ENCODE measurements at regions not wholly inside any gene's neighbourhood (a gene's known extent, or its start where the extent isn't known, plus 50 kb on each side); places are given as distances from the start of the nearest gene placed in this dataset.

DNA sequence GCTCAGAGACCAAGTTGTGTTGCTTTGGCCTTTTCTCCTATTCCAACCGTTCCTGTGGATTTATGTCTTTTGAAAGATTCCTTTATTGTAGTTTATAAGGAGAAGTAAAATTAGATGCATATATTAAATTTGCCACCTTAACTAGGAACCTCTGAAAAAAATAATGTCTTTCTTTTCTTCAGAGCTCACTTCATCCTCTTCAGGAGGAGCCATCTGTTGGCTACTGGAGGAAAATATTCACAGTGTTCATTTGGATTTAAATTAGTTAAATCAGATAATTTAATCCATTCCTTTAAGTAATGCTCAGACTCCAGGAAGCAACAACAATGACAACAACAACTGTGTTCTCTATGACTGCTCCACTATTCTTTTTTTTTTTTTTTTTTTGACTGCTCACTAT lies 164.0 kb downstream of the FASLG start:
- H2AFZ ChIP-seq (ENCODE audit: low read length), result no peak overlapping the region
- H3K4me1 ChIP-seq (replicated peaks in 1 of 4; ENCODE audit: control insufficient read depth in 3 of 4, insufficient read depth in 4 of 4, low read length in 3 of 4), result peaks cover 0 to 2% (median 0%) of the 10 kb centered on the region in 4 experiments; a peak in 1 of 7 replicates
- CTCF ChIA-PET (ENCODE audit: partially characterized antibody), result interaction anchor here (0.6 to 11.1 kb wide), 4 partner anchors 11 to 378 kb away, joined by 3 to 150 read pairs (median 4); no protein-coding TSS in a partner anchor
- WGBS, 2 experiments (ENCODE audit: extremely low coverage in 1 of 2, insufficient coverage in 1 of 2, insufficient read length in 1 of 2, insufficient replicate concordance in 2 of 2, low coverage in 1 of 2, low lambda C conversion rate in 2 of 2, missing lambda C conversion rate in 1 of 2), result 100% methylated on average over 1 of the region's 1 CpG; no CpG with 5 or more reads in 1 of the 2 experiments
- no peak overlapping the region for H4K91ac ChIP-seq (replicated peaks; ENCODE audit: insufficient read length, low read length)
- FAIRE-seq (no peak), DNase-seq (ENCODE audit: low read depth in 1 of 2, low spot score in 2 of 2) (no peak)
- H3K14ac ChIP-seq (ENCODE audit: insufficient read length), result no peak overlapping the region
- H3K27ac ChIP-seq (ENCODE audit: low read depth, low read length), result no peak overlapping the region
- H4K8ac ChIP-seq (ENCODE audit: extremely low read depth, insufficient read depth, low read length), result no peak overlapping the region
- no peak overlapping the region for H2BK120ac ChIP-seq (replicated peaks; ENCODE audit: low read depth, low read length)
- no peaks in the 10 kb centered on the region for H3K9me3 ChIP-seq (ENCODE audit: insufficient read depth in 2 of 2, low read depth in 1 of 2, low read length in 1 of 2)
- POLR2A ChIA-PET (ENCODE audit: partially characterized antibody), result no interaction called here
- no peak overlapping the region for H3K56ac ChIP-seq (replicated peaks; ENCODE audit: insufficient read length, low read depth, low read length)
- no peaks in the 10 kb centered on the region for H3K79me2 ChIP-seq (ENCODE audit: control insufficient read depth in 1 of 2, insufficient read depth in 2 of 2, low read length in 2 of 2)
- H3K23ac ChIP-seq (ENCODE audit: insufficient read length), result no peak overlapping the region
- no peak overlapping the region for H2AK5ac ChIP-seq (ENCODE audit: low read depth, low read length)
- H4K20me1 ChIP-seq (replicated peaks in 1 of 2; ENCODE audit: control insufficient read depth in 1 of 2, insufficient read depth in 2 of 2, low read length in 2 of 2), result no peaks in the 10 kb centered on the region
- no peak overlapping the region for H2BK12ac ChIP-seq (ENCODE audit: low read depth, low read length)
- no peak overlapping the region for H3K18ac ChIP-seq (ENCODE audit: extremely low read depth, low read length)
- no peak overlapping the region for H3K9ac ChIP-seq (replicated peaks in 1 of 4; ENCODE audit: extremely low read depth in 1 of 4, low read depth in 3 of 4, low read length in 3 of 4)
- H3K27me3 ChIP-seq (replicated peaks in 1 of 4; ENCODE audit: control insufficient read depth in 3 of 4, extremely low read depth in 1 of 4, insufficient read depth in 3 of 4, low read length in 3 of 4), result no peaks in the 10 kb centered on the region
- H3K36me3 ChIP-seq (ENCODE audit: control insufficient read depth in 2 of 4, insufficient read depth in 4 of 4, low read length in 3 of 4), result no peaks in the 10 kb centered on the region
- H3K79me1 ChIP-seq (ENCODE audit: low read depth, low read length), result no peaks in the 10 kb centered on the region
- H3K4me2 ChIP-seq (ENCODE audit: insufficient read depth in 1 of 2, low read depth in 2 of 2, low read length in 2 of 2), result no peak overlapping the region
- H3K4me3 ChIP-seq (ENCODE audit: extremely low read depth in 1 of 4, insufficient read depth in 2 of 4, low read depth in 3 of 4, low read length in 4 of 4), result no peak overlapping the region
- H3K4ac ChIP-seq (replicated peaks; ENCODE audit: insufficient read length, low read depth, low read length), result no peak overlapping the region
- H2BK20ac ChIP-seq (ENCODE audit: low read length), result no peak overlapping the region
- H2BK5ac ChIP-seq (ENCODE audit: low read depth, low read length), result no peak overlapping the region
- H3K23me2 ChIP-seq (ENCODE audit: low read depth, low read length), result no peaks in the 10 kb centered on the region
- no peak overlapping the region for H4K5ac ChIP-seq (ENCODE audit: insufficient read length, low read depth, low read length)
- no peak overlapping the region for H2BK15ac ChIP-seq (ENCODE audit: low read length)
- TF ChIP-seq CREB1 (IDR thresholded peaks at IDR 0.05), result no peak

All from H1 (cell line).